Bronchial epithelial cell (primary cell): ENCODE measurements at regions not wholly inside any gene's neighbourhood (a gene's known extent, or its start where the extent isn't known, plus 50 kb on each side); places are given as distances from the start of the nearest gene placed in this dataset.

ENCODE experiments used
- DNase-seq: peaks from one replicate; pipeline ENCODE4 v3.0.0-alpha.2; 2010; ENCODE audit warnings: low read depth
- FAIRE-seq: peaks from 2 replicates; lab custom pipeline; 2011; peaks lifted over from hg19 to GRCh38; lab: Jason Lieb, UNC
- H3K27me3 ChIP-seq: 2 replicates; pipeline ENCODE4 v1.5.1; 2011; ENCODE audit warnings: low read length; ENCODE audit not compliant: control insufficient read depth, insufficient read depth
- H3K36me3 ChIP-seq: 2 replicates; pipeline ENCODE4 v1.5.1; 2011; ENCODE audit warnings: low read length; ENCODE audit not compliant: control insufficient read depth, insufficient read depth
- H3K4me3 ChIP-seq: 2 replicates; pipeline ENCODE4 v1.5.1; 2011; ENCODE audit warnings: mild to moderate bottlenecking, low read depth, low read length, control low read depth
- TF ChIP-seq, protein P1 (sequence below): IDR thresholded peaks from 2 replicates; pipeline ENCODE4 v1.5.1; 2011; ENCODE audit warnings: mild to moderate bottlenecking, moderate library complexity, low read length, control low read depth, inconsistent platforms; ENCODE audit not compliant: insufficient read depth, severe bottlenecking

DNA sequence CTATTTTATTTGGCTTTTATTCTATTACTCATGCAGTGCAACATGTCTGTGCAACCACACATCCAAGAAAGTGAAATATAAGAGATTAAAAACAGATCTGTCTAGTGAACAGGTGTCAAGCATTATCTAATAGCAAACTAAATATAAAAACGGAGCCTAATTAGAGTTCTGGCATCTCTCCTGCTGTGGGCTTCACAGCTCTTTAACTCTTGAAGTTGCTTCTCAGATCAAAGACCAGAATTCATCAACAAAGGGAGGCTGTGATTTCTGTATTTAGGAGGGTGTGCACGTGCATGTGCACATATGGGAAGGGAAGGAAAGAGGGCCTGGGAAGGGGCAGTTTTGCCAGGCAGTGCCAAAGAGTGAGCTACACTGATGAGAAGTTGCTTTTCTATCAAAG, 81.0 kb downstream of the MIS18A start:
- Histone ChIP-seq H3K36me3 (no peaks in the 10 kb centered on the region), H3K27me3 (no peaks in the 10 kb centered on the region), H3K4me3 (no peak overlapping the region)
- DNase-seq (no peak), FAIRE-seq (no peak)
- TF ChIP-seq, protein P1, sequence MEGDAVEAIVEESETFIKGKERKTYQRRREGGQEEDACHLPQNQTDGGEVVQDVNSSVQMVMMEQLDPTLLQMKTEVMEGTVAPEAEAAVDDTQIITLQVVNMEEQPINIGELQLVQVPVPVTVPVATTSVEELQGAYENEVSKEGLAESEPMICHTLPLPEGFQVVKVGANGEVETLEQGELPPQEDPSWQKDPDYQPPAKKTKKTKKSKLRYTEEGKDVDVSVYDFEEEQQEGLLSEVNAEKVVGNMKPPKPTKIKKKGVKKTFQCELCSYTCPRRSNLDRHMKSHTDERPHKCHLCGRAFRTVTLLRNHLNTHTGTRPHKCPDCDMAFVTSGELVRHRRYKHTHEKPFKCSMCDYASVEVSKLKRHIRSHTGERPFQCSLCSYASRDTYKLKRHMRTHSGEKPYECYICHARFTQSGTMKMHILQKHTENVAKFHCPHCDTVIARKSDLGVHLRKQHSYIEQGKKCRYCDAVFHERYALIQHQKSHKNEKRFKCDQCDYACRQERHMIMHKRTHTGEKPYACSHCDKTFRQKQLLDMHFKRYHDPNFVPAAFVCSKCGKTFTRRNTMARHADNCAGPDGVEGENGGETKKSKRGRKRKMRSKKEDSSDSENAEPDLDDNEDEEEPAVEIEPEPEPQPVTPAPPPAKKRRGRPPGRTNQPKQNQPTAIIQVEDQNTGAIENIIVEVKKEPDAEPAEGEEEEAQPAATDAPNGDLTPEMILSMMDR, result no peak

DNA sequence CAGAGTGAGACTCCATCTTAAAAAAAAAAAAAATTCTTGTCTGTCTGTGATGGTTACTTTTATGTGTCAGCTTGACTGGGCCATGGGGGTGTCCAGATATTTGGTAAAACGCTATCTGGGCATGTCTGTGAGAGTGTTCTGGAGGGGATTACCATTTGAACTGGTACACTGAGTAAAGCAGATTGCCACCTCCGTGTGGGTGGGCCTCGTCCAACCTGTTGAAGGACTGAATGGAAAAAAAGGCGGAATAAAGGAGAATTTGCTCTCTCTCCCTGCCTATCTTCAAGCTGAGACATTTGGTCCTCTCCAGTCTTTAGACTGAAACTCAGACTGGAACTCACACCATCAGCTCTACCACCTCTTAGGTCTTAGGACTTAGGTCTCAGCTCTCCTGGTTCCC, 82.8 kb downstream of the MIS18A start:
- TF ChIP-seq, protein P1, result no peak
- FAIRE-seq, result no peak
- Histone ChIP-seq H3K27me3 (no peaks in the 10 kb centered on the region), H3K36me3 (no peaks in the 10 kb centered on the region), H3K4me3 (no peak overlapping the region)
- DNase-seq, result no peak

- H3K27me3 ChIP-seq, result no peaks in the 10 kb centered on the region
- DNase-seq, result no peak
- H3K4me3 ChIP-seq, result no peak overlapping the region
- FAIRE-seq, result no peak
- TF ChIP-seq, protein P1, result no peak
- no peaks in the 10 kb centered on the region for H3K36me3 ChIP-seq
Observed at GRCh38 chr21:32193098-32193465, 85.8 kb downstream of the MIS18A start.

- TF ChIP-seq, protein P1, result no peak
- Histone ChIP-seq H3K27me3 (no peaks in the 10 kb centered on the region), H3K36me3 (no peaks in the 10 kb centered on the region), H3K4me3 (no peak overlapping the region)
- FAIRE-seq, result no peak
- DNase-seq, result no peak
Observed at GRCh38 chr21:32192291-32193097, 86.4 kb downstream of the MIS18A start.

- TF ChIP-seq, protein P1, result no peak
- Histone ChIP-seq H3K36me3 (no peaks in the 10 kb centered on the region), H3K4me3 (no peak overlapping the region), H3K27me3 (no peaks in the 10 kb centered on the region)
- DNase-seq, result no peak
- no peak for FAIRE-seq
Observed at GRCh38 chr21:32190493-32191144, 88.2 kb downstream of the MIS18A start.
